H1 (cell line): ENCODE measurements at regions not wholly inside any gene's neighbourhood (a gene's known extent, or its start where the extent isn't known, plus 50 kb on each side); places are given as distances from the start of the nearest gene placed in this dataset.

Experiments used
- CTCF ChIA-PET: fragments of 300-600 bp; sonication (Branson Sonifier 250); formaldehyde crosslinking; loops from one replicate; lab custom pipeline; 2021; ENCODE audit not compliant: partially characterized antibody; lab: Charles Lee
- POLR2A ChIA-PET: fragments of 300-600 bp; sonication (Branson Sonifier 250); formaldehyde crosslinking; loops from one replicate; lab custom pipeline; 2021; ENCODE audit warnings: inconsistent platforms; ENCODE audit not compliant: partially characterized antibody; lab: Charles Lee
- DNase-seq, 2 experiments: peaks; one replicate each; pipeline versions ENCODE4 v3.0.0 to v3.0.0-alpha.2; 2010 to 2022; ENCODE audit warnings: low spot score in 2 of 2, low read depth in 1 of 2, mixed read lengths in 1 of 2
- FAIRE-seq: peaks from 2 replicates; lab custom pipeline; 2011; peaks lifted over from hg19 to GRCh38; lab: Jason Lieb, UNC
- H2AFZ ChIP-seq: 2 replicates; pipeline ENCODE4 v1.8.1; 2012; ENCODE audit warnings: low read length, inconsistent platforms
- H2AK5ac ChIP-seq: 2 replicates; pipeline ENCODE4 v1.6.1; 2013; ENCODE audit warnings: low read depth, low read length
- H2BK120ac ChIP-seq: replicated peaks from 2 replicates; pipeline ENCODE3; 2013; ENCODE audit warnings: low read depth, low read length, inconsistent platforms
- H2BK12ac ChIP-seq: 2 replicates; pipeline ENCODE4 v1.6.1; 2013; ENCODE audit warnings: low read depth, low read length
- H2BK15ac ChIP-seq: 2 replicates; pipeline ENCODE4 v1.6.1; 2013; ENCODE audit warnings: low read length
- H2BK20ac ChIP-seq: 2 replicates; pipeline ENCODE4 v1.6.1; 2013; ENCODE audit warnings: low read length
- H2BK5ac ChIP-seq: 2 replicates; pipeline ENCODE4 v1.6.1; 2013; ENCODE audit warnings: low read depth, low read length
- H3K14ac ChIP-seq: 2 replicates; pipeline ENCODE4 v1.6.1; 2013; ENCODE audit warnings: inconsistent platforms; ENCODE audit not compliant: insufficient read length
- H3K18ac ChIP-seq: 2 replicates; pipeline ENCODE4 v1.6.1; 2013; ENCODE audit warnings: low read length; ENCODE audit errors: extremely low read depth
- H3K23ac ChIP-seq: 2 replicates; pipeline ENCODE4 v1.6.1; 2013; ENCODE audit warnings: inconsistent platforms; ENCODE audit not compliant: insufficient read length
- H3K23me2 ChIP-seq: 2 replicates; pipeline ENCODE4 v1.6.1; 2013; ENCODE audit warnings: low read depth, low read length
- H3K27ac ChIP-seq: 2 replicates; pipeline ENCODE4 v1.6.1; 2011; ENCODE audit warnings: low read depth, low read length, inconsistent platforms
- H3K27me3 ChIP-seq, 4 experiments: replicated peaks in 1 of 4; 1 replicate in 1 of 4; 2 replicates in 3 of 4; pipeline versions ENCODE4 v1.6.1 to v1.8.1; 2011 to 2013; ENCODE audit warnings: low read length in 3 of 4, mild to moderate bottlenecking in 3 of 4, inconsistent platforms in 2 of 4, mixed read lengths in 2 of 4, moderate library complexity in 1 of 4; ENCODE audit not compliant: control insufficient read depth in 3 of 4, insufficient read depth in 3 of 4; ENCODE audit errors: extremely low read depth in 1 of 4
- H3K36me3 ChIP-seq, 4 experiments: 2 replicates each; pipeline versions ENCODE4 v1.6.1 to v1.8.1; 2011 to 2013; ENCODE audit warnings: mild to moderate bottlenecking in 4 of 4, low read length in 3 of 4, moderate library complexity in 2 of 4, control low read depth in 1 of 4, inconsistent platforms in 1 of 4; ENCODE audit not compliant: insufficient read depth in 4 of 4, control insufficient read depth in 2 of 4
- H3K4ac ChIP-seq: replicated peaks from 2 replicates; pipeline ENCODE3; 2013; ENCODE audit warnings: low read length, low read depth, mixed read lengths, inconsistent platforms; ENCODE audit not compliant: insufficient read length
- H3K4me1 ChIP-seq, 4 experiments: replicated peaks in 1 of 4; 1 replicate in 1 of 4; 2 replicates in 3 of 4; pipeline versions ENCODE4 v1.6.1 to v1.8.1; 2011 to 2013; ENCODE audit warnings: low read length in 3 of 4, inconsistent platforms in 2 of 4, mixed read lengths in 1 of 4; ENCODE audit not compliant: insufficient read depth in 4 of 4, control insufficient read depth in 3 of 4
- H3K4me2 ChIP-seq, 2 experiments: 2 replicates each; pipeline versions ENCODE4 v1.6.1 to v1.8.1; 2011 to 2013; ENCODE audit warnings: low read depth in 2 of 2, low read length in 2 of 2, control low read depth in 1 of 2, inconsistent platforms in 1 of 2, mild to moderate bottlenecking in 1 of 2; ENCODE audit not compliant: insufficient read depth in 1 of 2
- H3K4me3 ChIP-seq, 4 experiments: fragments of 200-600, 300-600 bp in 1 of 4; sonication (generic), shearing (Covaris generic), sonication (Bioruptor Twin) in 1 of 4; 2 replicates each; pipeline versions ENCODE4 v1.5.1 to v1.8.1; 2011 to 2016; ENCODE audit warnings: low read length in 4 of 4, low read depth in 3 of 4, control low read depth in 2 of 4, inconsistent platforms in 2 of 4, mild to moderate bottlenecking in 2 of 4, mixed read lengths in 1 of 4, moderate library complexity in 1 of 4; ENCODE audit not compliant: insufficient read depth in 2 of 4; ENCODE audit errors: extremely low read depth in 1 of 4
- H3K56ac ChIP-seq: replicated peaks from 2 replicates; pipeline ENCODE3; 2013; ENCODE audit warnings: low read depth, mild to moderate bottlenecking, mixed read lengths, low read length, inconsistent platforms; ENCODE audit not compliant: insufficient read length
- H3K79me1 ChIP-seq: 2 replicates; pipeline ENCODE4 v1.6.1; 2013; ENCODE audit warnings: low read depth, low read length, control low read depth
- H3K79me2 ChIP-seq, 2 experiments: 2 replicates each; pipeline versions ENCODE4 v1.6.1 to v1.8.1; 2012 to 2013; ENCODE audit warnings: low read length in 2 of 2, mild to moderate bottlenecking in 2 of 2, inconsistent platforms in 1 of 2; ENCODE audit not compliant: insufficient read depth in 2 of 2, control insufficient read depth in 1 of 2
- H3K9ac ChIP-seq, 4 experiments: replicated peaks in 1 of 4; 1 replicate in 1 of 4; 2 replicates in 3 of 4; pipeline versions ENCODE4 v1.6.1 to v1.8.1; 2011 to 2013; ENCODE audit warnings: low read depth in 3 of 4, low read length in 3 of 4, control low read depth in 2 of 4, mild to moderate bottlenecking in 2 of 4, moderate library complexity in 2 of 4, inconsistent platforms in 1 of 4; ENCODE audit errors: extremely low read depth in 1 of 4
- H3K9me3 ChIP-seq, 2 experiments: 2 replicates each; pipeline versions ENCODE4 v1.6.1 to v1.8.1; 2012 to 2013; ENCODE audit warnings: mild to moderate bottlenecking in 2 of 2, moderate library complexity in 2 of 2, control low read depth in 1 of 2, inconsistent platforms in 1 of 2, low read depth in 1 of 2, low read length in 1 of 2, mixed read lengths in 1 of 2; ENCODE audit not compliant: insufficient read depth in 2 of 2
- H4K20me1 ChIP-seq, 2 experiments: replicated peaks in 1 of 2; 2 replicates each; pipeline versions ENCODE3 to v1.8.1; 2011 to 2013; ENCODE audit warnings: inconsistent platforms in 2 of 2, low read length in 2 of 2, mild to moderate bottlenecking in 1 of 2; ENCODE audit not compliant: insufficient read depth in 2 of 2, control insufficient read depth in 1 of 2
- H4K5ac ChIP-seq: 2 replicates; pipeline ENCODE4 v1.6.1; 2013; ENCODE audit warnings: low read length, low read depth, mixed read lengths, inconsistent platforms; ENCODE audit not compliant: insufficient read length
- H4K8ac ChIP-seq: 2 replicates; pipeline ENCODE4 v1.8.0; 2013; ENCODE audit warnings: mild to moderate bottlenecking, moderate library complexity, low read length, inconsistent platforms; ENCODE audit not compliant: insufficient read depth; ENCODE audit errors: extremely low read depth
- H4K91ac ChIP-seq: replicated peaks from 2 replicates; pipeline ENCODE3; 2013; ENCODE audit warnings: low read length, mixed read lengths, inconsistent platforms; ENCODE audit not compliant: insufficient read length
- CBX5 ChIP-seq: fragments of 300-800, 300-1000 bp; sonication (generic); IDR thresholded peaks from 2 replicates; pipeline ENCODE4 v1.7.1; 2016; ENCODE audit warnings: antibody characterized with exemption, low read length, low read depth
- CREB1 ChIP-seq: IDR thresholded peaks from 2 replicates; pipeline ENCODE4 v1.6.1; 2012; ENCODE audit warnings: inconsistent platforms
- HDAC6 ChIP-seq: IDR thresholded peaks from one replicate; pipeline ENCODE4 v1.7.1; 2012; ENCODE audit warnings: low read depth, mild to moderate bottlenecking, inconsistent platforms, low read length, moderate library complexity
- JUN ChIP-seq: IDR thresholded peaks from 2 replicates; pipeline ENCODE4 v1.6.1; 2011; ENCODE audit warnings: low read depth, mild to moderate bottlenecking, improper control_type of control experiment, low read length
- JUND ChIP-seq: IDR thresholded peaks from 2 replicates; pipeline ENCODE4 v1.6.1; 2011; ENCODE audit warnings: mild to moderate bottlenecking, improper control_type of control experiment, low read length
- KDM5A ChIP-seq: fragments of 200-600 bp; IDR thresholded peaks from 2 replicates; pipeline ENCODE4 v1.7.1; 2012; ENCODE audit warnings: mild to moderate bottlenecking, low read length, inconsistent platforms, mixed read lengths
- RBBP5 ChIP-seq: IDR thresholded peaks from 2 replicates; pipeline ENCODE4 v1.7.1; 2012; ENCODE audit warnings: low read depth, mild to moderate bottlenecking, inconsistent platforms, low read length, moderate library complexity, borderline replicate concordance
- RNF2 ChIP-seq: fragments of 200-900, 300-1000 bp; sonication (generic); IDR thresholded peaks from 2 replicates; pipeline ENCODE4 v1.7.1; 2016; ENCODE audit warnings: borderline replicate concordance, low read depth, mild to moderate bottlenecking, antibody characterized with exemption, low read length; ENCODE audit not compliant: poor library complexity, severe bottlenecking; ENCODE audit errors: missing control alignments
- SIX5 ChIP-seq: IDR thresholded peaks from 2 replicates; pipeline ENCODE4 v1.6.1; 2011; ENCODE audit warnings: mild to moderate bottlenecking, low read depth, low read length
- TAF7 ChIP-seq: optimal IDR thresholded peaks from 2 replicates; pipeline ENCODE3; 2011; ENCODE audit warnings: low read depth, mild to moderate bottlenecking, inconsistent platforms, low read length, moderate library complexity, borderline replicate concordance
- ZNF274 ChIP-seq: IDR thresholded peaks from 2 replicates; pipeline ENCODE4 v1.7.0; 2012; ENCODE audit warnings: low read length, borderline replicate concordance; ENCODE audit errors: extremely low read depth
- WGBS, 2 experiments: shearing (Covaris generic) in 1 of 2; methylation state at CpG; one replicate each; pipeline versions ENCODE4 v1.1.6 to v1.1.7; 2013 to 2015; ENCODE audit warnings: low lambda C conversion rate in 2 of 2, mixed read lengths in 2 of 2, inconsistent platforms in 1 of 2, low coverage in 1 of 2, missing lambda C conversion rate in 1 of 2; ENCODE audit not compliant: insufficient replicate concordance in 2 of 2, insufficient coverage in 1 of 2, insufficient read length in 1 of 2; ENCODE audit errors: extremely low coverage in 1 of 2, missing lambda C conversion rate in 1 of 2; 5-methylcytosine and 5-hydroxymethylcytosine counted together
- TF ChIP-seq, protein P1 (sequence below): IDR thresholded peaks from 2 replicates; pipeline ENCODE4 v1.6.1; 2012; ENCODE audit warnings: inconsistent platforms

DNA sequence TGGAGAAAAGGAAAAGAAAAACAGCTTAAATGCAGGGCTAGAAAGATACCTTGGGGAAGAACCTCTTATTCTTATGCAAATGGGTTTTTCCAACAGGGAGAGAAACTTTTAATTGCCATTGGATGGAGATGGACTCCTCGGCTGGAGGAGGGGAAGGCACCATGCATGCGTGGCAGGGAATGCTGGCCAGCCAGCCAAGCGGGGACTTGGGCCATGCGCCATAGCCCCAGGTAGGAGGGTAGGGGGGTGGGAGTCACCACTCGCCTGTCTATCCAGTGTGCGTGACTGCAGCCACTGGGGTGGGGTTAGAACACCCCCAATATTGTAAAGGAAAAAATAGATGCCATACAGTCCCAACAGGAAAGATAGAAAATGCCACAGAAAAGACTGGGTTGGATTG lies 119.9 kb upstream of the ELAVL2 start:
- Histone ChIP-seq H3K79me2 (no peaks in the 10 kb centered on the region), H2AK5ac (no peak overlapping the region), H2BK15ac (no peak overlapping the region), H4K91ac (no peak overlapping the region), H2AFZ (no peak overlapping the region), H2BK120ac (no peak overlapping the region), H2BK12ac (no peak overlapping the region), H3K27me3 (no peaks in the 10 kb centered on the region), H4K20me1 (no peaks in the 10 kb centered on the region), H3K36me3 (peaks cover 0 to 2% (median 0%) of the 10 kb centered on the region in 4 experiments; a peak in 1 of 8 replicates), H3K14ac (no peak overlapping the region), H3K4me3 (no peak overlapping the region), H3K4ac (no peak overlapping the region), H4K5ac (no peak overlapping the region), H3K4me1 (no peaks in the 10 kb centered on the region), H2BK20ac (no peak overlapping the region), H2BK5ac (no peak overlapping the region), H3K23ac (no peak overlapping the region), H3K9me3 (peaks cover 16 to 22% of the 10 kb centered on the region in 2 experiments), H3K56ac (no peak overlapping the region), H3K27ac (no peak overlapping the region), H3K18ac (no peak overlapping the region), H3K79me1 (no peaks in the 10 kb centered on the region), H3K4me2 (no peak overlapping the region), H3K9ac (no peak overlapping the region), H3K23me2 (no peaks in the 10 kb centered on the region), H4K8ac (no peak overlapping the region)
- CTCF ChIA-PET = no interaction called here
- DNase-seq (no peak), FAIRE-seq (no peak)
- TF ChIP-seq JUN (no peak), CBX5 (no peak), TAF7 (no peak), SIX5 (no peak), KDM5A (no peak), RBBP5 (no peak), RNF2 (no peak), HDAC6 (no peak), JUND (no peak), CREB1 (no peak), ZNF274 (no peak)
- TF ChIP-seq, protein P1, sequence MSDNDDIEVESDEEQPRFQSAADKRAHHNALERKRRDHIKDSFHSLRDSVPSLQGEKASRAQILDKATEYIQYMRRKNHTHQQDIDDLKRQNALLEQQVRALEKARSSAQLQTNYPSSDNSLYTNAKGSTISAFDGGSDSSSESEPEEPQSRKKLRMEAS = no peak
- WGBS, 2 experiments = 92% methylated on average over 6 of the region's 6 CpGs; no CpG with 5 or more reads in 1 of the 2 experiments
- POLR2A ChIA-PET = no interaction called here
